Femur (tissue), 1 donor: ENCODE measurements at regions not wholly inside any gene's neighbourhood (a gene's known extent, or its start where the extent isn't known, plus 50 kb on each side); places are given as distances from the start of the nearest gene placed in this dataset.

ENCODE experiments used
- DNase-seq: peaks from one replicate; pipeline ENCODE4 v3.0.0-alpha.2; 2017

DNA sequence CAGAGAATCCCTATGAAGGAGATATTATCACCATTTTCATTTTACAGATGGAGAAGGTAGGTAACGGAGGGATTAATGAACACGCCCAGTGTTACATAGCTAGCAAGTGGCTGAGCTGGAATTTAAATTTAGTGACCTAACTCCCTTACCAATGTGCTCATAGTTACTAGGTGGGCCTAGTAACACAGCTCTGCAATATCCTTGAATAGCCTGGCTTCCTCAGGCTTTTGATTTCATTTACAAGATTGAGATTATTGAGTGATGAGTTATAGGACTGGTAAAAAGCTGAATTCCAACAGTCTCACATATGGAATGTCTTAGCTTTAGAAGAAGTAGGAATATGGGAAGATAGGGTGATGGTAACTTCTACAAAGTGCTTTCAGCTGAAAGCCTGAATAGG, 336.3 kb upstream of the KIF2A start:
- no peak for DNase-seq

DNA sequence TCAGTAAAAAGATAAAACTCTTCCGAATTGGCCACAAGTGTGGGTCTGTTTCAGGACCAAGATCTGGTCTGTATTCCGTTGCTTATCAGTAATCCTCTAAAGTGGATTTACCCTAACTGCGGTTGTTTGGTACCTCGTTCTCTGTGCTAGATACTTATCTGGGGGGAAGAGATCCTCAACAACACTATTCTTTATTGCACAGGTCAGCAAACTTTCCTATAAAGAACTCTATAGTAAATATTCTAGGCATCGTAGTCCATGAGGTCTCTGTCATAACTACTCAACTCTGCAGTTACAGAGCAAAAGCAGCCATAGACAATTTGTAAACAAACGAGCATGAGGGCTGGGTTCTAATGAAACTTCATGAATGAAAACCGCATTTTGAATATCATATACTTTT, 335.8 kb upstream of the KIF2A start:
- DNase-seq: no peak

DNA sequence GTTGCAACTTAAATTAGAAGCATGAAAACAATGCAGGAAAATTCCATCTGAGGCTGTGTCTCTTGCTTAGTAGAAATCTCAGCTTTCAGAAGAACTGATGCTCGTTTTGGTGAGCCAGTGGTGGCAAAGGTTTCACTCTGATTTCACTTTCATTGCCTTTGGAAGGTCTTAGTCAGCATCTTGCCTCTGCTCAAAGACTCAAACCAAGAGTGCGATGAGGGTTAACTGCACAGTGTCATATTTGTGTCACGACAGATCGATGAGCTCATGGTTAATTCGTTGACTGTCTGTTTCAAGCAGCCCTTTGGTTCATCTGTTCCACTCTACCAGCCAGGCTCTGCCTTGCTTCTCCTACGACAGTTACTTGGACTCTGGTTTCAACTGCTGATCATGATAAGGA, 331.3 kb upstream of the KIF2A start:
- no peak for DNase-seq

DNA sequence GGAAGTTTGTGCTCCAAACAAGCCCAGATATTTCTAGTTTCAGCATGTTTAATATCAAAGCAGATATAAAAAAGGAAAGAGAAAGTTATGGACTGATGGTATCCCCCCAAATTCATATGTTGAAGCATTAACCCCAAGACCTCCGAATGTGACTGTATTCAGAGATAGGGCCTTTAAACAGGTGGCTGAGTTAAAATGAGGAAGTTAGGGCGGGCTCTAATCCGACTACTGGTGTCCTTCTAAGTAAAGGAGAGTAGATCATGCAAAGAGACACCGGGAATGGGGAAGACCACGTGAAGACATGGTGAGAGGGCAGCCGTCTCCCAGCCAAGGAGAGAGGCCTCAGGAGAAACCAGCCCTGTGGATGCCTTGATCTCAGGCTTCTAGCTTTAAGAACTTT, 324.1 kb upstream of the KIF2A start:
- DNase-seq: no peak

DNA sequence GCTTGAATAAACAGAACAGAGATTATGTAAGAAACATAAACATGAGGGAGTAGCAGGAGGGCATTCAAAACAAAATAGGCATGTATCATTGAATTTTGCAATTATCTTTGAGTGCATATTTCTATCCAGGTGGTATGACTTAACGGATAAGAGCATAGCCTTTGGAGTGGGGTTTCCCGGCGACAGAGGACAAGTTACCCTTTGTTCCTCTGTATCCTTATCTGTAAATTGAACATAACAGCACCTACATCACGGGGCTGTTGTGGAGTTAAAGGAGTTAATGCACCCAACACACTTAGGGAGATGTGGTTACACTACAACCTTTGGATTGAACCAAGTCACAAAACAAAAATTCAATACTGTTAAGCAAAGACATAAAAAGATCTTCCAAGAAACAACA, 314.6 kb upstream of the KIF2A start:
- DNase-seq: no peak

DNA sequence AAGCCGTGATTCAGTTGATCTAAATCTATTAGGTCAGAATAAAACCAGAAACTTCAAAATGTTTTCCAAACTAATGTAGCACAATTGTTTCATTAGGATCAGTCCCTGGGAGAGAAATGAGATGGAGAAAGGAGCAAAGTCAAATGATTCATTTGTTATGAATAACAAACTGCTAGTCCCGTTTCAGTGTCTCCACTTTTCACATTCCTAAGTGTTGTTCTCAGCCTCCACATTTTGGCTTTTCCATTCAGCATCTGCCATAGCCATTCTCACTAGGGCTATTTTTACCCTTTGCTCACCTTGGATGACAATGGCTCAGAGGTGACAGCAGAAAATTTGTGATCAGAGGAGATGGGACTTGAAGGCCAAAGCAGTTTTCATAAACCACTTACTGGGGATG, 314.1 kb upstream of the KIF2A start:
- DNase-seq: no peak

DNA sequence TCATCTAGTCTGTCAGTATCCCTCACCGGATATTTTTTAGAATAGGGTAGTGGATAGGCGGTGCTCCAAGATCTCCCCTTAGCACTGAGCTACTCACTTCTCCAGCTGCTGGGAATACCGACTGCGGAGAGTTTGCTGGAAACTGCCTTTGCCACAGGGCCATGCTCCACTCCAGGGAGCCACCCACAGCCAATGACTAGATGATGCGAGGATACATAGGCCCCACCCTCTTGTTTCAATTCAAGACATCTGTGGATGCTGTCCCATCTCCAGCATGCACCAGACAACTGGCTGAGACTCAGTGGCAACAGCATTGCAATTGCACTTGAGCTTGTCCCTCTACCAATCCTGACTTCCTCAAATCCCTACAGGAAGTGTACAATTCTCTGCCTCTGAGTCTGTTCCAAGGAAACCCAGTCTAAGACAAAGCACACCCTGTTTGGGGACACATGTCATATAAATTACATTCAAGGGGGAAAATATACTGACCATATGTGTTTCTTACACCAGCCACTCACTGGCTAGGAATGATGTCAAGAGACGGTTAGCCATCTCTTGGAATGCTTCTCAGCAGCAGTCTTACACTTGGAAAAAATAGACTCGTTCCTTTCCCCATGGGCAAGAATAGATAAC, 312.6 kb upstream of the KIF2A start:
- DNase-seq: peak; percentile 22

DNA sequence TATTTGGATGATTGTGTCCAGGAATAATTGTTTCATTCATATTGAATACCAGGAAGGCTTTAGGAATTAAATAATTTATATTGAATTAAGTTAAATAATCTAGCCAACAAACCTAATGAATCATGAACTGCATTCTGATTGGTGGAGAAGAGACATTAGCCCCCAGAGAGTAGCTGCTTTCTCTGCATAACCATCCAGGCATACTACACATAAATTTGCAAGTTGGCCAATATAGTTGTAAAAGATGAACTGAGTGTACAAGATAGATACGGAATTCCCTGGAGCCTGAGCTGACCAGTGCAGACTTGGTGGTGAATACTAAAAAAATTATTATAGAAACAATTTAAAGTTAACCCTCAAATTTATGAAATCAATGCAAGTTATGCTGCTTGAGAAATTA, 311.8 kb upstream of the KIF2A start:
- DNase-seq: no peak

DNA sequence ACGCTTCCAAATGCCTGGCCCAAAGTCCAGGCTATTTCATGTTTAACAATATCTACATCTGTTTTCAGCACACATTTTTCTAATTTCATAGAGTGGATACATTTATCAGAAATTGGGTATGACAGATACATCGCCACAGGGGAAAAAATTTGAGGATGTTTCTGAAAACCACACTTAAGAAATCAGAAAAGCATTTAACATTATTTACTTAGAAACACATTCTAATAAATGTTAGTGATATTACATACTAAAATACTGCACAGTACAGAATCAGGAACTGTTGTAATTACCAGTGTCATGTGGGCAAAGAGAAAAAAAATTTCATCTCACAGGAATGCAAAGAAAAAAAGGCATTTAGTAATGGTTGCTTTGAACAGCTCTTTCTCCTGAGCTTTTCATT, 310.5 kb upstream of the KIF2A start:
- DNase-seq: no peak

DNA sequence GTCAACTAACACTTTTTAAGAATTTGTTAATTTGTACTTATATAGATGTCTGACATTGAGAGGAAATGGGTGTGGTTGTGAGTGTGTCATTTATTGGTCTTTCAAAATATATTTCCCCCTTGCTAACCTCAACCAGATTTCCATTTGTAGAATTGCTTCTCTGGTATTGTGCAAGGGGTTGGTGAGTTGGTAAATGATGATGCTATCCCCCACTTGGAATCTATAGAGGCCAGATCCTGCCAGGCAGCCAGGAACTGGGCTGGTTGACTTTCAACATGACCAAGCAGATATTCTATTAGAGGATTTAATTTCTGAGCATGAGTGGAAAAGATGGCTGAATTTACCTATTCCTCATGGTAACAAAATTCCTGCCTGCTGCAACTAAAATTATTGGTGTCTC, 306.6 kb upstream of the KIF2A start:
- no peak for DNase-seq

DNA sequence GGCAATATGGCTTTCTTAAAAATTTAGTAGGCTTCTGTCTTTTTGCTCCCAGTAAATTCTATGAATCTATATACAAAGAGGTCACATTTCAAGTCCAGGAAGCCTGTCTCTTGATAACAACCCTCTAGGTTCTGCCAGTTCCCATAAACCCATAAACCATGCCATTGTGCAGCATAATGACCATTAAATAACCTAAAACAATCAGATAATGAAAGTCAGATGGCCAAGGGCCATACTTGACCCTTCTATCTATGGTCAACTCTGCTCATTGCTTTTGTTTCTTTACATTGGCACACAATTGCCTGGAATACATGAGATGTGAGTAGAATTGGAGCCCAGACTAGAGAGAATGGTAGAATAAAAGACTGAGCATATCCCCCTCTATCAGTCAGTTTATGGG, 305.4 kb upstream of the KIF2A start:
- DNase-seq: no peak

DNA sequence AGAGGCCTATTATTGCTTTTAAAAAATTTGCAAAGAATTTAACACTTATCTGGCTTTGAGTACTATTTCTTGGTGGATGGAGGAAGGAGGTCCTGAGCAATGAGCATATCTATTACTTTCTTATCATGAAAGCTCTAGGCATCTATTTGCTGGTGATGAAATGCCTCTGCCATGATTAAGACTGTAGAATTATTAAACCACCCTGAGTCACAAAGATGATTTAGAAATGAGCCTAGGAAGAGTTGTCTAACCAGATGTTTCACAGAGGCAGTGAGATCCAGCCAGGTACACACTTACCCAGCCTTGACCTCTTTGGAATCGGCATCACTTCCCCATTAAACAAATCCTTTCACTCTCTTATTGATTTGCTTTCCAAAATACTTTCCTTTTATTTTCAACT, 304.4 kb upstream of the KIF2A start:
- no peak for DNase-seq

DNA sequence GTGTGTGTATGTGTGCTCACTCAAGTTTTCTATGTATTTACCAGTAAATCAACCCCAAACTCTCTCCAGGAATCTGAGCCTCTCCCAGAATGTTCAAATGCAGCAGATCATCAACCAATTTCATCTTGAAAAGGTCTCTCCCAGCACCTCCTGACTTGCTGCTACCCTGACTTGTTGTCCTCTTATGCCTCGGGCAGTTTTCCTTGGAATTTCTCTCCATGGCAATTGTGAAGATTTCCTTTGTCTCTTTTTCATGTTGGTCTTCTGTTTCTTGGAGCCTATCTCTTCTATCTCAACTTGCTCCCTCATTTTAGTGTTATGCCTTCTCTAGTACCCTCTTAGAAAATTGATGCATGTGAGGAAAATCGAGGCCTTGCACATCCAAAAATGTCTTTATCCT, 303.6 kb upstream of the KIF2A start:
- DNase-seq: no peak

DNA sequence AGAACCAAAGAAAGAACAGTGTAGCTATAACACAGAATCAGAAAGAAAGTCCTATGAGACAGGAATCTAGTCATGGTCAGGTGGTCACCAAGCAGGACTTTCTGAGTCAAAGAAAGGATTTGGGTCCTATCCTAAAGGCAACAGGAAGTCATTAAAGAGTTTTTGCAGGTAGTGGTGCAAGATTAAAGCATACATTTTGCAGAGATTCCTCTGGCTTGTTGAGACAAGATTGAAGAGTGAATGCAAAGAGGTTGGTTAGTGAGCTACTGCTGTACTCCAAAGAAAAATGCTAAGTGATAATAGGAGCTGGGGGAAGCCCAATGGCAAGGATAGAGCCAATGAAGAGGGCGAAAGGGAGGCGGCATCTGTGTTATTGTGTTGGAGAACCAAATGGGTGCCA, 300.5 kb upstream of the KIF2A start:
- DNase-seq: no peak

DNA sequence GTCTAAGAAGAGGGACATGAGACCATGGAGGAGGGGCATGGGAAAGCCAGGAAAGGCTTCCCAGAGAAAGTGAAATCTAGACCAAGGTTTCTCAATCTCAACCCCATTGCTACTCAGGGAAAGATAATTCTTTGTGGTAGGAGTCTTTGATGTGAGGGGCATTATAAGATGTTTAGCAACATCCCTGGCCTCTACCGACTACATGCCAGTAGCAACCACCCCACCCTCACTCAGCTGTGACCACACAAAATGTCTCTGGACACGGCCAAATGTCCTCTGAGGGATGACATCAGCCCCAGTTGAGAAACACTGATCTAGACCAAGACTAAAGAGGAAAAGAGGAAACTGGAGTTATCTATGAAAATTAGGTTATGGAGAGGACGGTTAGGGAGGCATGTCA, 298.5 kb upstream of the KIF2A start:
- no peak for DNase-seq

DNA sequence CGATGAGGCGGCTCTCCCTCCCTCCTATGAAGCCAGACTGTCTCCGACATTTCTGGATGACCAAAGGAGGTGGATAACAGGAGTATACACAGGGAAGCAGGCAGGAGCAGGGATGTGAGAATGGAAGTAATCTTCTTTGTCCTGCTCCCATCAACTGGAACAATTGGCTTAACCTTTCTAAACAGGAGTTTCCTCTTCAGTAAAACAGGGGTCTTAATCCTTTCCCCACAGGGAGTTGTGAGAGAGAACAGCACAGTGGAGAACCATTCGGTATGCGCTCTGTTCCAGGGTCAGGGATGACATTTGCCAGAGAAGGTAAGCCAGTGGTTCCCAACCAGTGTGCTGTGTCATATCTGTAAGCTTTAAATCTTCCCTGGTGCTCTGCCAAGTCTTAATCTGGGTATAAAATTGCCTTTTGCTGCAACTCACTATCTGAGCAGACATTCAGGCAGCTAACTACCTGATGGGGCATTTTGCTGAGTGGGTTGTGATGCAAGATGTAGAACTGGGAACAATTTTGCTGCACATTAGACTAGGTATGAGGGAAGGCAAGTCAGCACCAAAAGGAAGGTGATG, 294.8 kb upstream of the KIF2A start:
- no peak for DNase-seq

DNA sequence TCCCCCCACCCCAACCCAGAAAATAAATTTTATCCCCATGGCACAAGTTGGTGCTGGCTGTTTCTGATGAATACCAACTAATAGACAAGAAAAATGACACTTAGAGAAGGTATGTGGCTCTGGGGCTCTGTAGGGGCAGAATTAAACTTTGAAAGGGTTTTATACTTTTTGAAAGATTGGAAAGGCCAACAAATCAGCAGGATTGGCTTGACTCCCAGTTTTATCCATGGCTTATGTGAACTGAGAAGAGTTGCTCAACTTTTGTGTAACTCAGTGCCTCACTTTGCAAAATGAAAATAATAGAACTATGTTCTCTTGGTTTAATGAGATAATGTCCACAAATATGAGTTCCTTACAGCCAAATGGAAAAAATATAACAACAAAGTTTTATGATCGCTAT, 288.9 kb upstream of the KIF2A start:
- DNase-seq: no peak

DNA sequence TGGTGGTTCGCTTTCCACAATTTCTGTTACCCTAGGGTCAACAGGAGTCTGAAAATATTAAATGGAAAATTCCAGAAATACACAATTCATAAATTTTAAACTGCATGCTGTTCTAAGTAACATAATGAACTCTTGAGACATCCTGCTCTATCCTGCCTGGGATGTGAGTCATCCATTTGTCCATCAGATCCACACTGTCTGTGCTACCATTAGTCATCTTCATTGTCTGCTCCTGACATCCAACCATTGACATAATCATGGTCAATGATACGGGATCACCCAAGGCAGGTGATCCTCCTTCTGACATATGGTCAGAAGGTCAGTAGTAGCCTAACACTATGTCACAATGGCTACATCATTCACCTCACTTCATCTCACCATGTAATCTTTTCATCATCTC, 276.7 kb upstream of the KIF2A start:
- no peak for DNase-seq

DNA sequence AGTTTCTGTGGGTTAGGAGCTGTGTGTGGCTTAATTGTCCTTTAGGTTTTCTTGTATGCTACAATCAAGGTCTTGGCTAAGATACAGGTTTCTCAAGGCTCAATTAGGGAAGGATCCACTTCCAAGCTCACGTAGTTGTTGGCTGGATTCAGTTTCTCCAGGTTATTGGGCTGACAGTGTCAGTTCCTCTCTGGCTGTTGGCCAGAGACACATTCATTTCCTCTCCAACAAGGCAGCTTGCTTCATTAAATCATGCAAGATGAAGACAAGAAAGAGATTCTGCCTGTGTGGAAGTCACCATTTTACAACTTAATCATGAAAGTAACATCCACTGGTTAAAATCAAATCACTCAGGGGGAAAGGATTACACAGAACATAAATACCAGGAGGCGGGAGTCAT, 275.7 kb upstream of the KIF2A start:
- no peak for DNase-seq

DNA sequence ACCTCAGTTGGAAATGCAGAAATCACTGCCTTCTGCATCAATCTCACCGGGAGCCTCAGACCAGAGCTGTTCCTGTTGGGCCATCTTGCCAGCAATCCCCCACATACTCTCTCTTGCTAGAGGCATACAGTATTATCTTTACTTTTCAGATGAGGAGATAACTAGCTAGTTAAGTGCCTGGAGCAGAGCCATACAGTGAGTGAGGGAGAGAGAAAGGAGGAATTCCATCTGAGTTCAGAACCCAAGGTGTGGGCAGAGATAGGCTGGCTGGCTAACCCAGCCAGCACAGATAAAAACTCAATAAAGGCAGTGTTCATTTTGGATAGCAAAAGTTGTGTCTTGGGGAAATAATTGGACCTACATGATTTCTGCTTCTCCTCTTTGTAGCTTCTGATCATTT, 268.0 kb upstream of the KIF2A start:
- no peak for DNase-seq

DNA sequence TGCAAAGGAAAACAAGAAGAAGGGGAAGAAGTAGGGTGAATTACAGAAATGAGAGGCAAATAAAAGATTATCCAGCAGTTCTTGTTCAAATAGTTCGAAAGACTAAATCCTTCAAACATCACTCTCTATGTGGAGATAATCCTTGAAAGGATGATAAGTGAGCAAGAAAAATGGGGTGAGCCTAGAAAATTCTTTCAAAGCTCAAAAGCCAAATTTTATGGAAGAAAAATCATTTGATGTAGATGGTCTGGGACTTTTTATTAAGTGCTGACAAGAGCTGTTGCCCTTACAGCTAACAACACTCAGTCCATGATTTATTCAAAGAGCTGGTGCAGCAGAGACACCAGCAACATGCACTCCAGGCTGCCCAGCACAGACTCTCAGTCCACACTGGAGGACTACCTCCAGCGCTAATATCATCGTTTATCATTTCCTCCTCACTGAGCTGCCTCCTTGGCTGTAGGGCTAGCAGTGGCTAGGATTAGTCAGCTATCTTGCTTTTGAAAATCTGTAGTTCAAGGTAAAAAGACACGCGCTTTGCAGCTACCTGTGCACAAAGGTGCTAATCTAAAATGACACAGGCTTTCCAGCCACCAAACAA, 264.8 kb upstream of the KIF2A start:
- no peak for DNase-seq

DNA sequence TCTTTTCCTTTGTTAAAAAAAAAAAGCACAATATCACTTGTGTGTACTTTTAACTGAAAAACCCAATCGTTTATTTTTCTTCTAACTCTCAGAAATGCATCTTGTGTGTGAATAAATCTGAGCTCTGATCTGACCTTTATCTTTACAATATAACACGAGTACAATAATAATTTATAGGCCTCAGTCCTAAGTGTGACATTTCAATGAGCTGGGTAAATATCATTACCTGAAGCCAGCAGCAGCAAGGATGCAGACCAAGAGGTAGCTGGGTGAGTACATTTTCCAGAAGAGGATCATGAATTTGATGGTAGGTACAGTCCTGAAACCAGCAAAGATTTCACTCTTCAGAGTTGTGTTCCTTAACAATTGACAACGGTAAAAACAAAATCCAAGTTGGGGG, 264.0 kb upstream of the KIF2A start:
- DNase-seq: no peak

DNA sequence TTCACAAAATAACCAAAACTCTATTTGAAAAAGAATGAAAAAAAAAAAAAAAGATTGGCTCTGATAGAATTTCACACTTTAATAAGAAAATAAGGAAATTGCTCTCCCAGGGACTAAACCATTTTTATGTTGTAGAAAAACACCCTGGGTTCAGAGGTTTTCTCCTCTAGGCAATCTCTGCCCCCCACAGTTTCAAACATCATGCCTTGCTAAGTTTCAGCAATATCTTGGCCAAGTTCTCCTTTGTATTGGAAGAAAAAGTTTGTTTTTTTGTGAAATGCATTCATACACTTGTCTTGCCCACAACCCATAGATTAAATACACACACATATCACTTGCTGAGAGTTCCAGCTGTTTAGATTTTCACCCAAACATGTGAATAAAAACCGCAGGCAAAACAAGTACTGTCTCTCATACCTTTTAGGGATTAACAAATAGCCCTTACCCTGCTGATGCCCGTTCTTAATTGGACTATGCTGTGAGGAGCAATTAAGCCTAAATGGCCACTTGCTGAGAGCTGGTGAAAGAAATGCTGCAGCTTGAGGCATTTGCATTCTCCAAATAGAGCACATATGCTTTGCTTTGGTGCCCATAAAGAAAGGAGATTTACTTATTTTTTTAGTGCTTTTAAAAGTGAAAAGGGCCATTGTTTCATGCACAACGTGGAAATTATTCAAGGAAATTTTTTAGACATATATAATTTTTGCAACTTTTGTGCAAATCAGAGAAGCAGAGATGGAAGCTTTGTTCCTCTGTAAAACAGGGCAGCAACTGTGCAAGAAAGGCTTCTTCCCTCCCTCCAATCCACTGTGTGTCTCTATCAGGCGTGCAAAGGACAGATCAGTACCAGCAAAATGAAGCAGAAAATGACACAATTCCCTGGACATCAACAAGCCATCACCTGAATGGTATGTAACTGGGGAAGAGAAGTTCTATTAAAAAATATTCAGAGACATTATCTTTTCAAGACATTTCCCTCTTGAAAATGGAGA, 262.4 kb upstream of the KIF2A start:
- DNase-seq: no peak

DNA sequence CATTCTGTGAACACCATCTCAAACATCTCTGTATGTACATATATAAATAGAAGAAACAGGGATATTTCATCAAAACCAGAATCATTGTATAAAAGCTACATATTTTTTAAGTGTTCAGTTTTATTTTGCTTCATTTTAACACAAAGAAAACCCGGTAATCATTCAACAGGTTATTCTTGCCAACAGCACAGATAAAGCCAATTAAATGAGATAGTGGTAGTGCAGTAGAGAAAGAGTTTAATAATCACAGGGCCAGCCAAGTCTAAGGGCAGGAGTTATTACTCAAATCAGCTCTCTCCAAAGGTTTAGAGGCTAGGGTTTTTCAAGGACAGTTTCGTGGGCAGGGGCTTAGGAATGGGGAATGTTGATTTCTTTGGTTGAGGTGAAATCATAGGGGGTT, 261.0 kb upstream of the KIF2A start:
- DNase-seq: no peak
